Left lung (tissue), 4 donors: ENCODE measurements at regions not wholly inside any gene's neighbourhood (a gene's known extent, or its start where the extent isn't known, plus 50 kb on each side); places are given as distances from the start of the nearest gene placed in this dataset.
"Not testable (repeated sequence)": the region's sequence is repeated elsewhere in the genome, so short reads cannot be mapped to it uniquely, and the experiment has no call there.

Experiments
- ATAC-seq: fragments of 200-7000 bp; cut with Tn5 transposase; one replicate; pipeline ENCODE4 v1.9.1; 2020; ENCODE audit warnings: moderate library complexity
- DNase-seq, 4 donors: peaks; one replicate each; pipeline ENCODE4 v3.0.0-alpha.2; 2013 to 2020
- H3K27ac ChIP-seq, 2 donors: fragments of 200-600 bp; sonication (generic) in 1 of 2; one replicate each; pipeline versions ENCODE4 v1.5.0 to v1.8.0; 2020 to 2021
- H3K27me3 ChIP-seq, 2 donors: fragments of 200-600 bp; sonication (generic) in 1 of 2; one replicate each; pipeline versions ENCODE4 v1.5.0 to v1.8.0; 2020 to 2021
- H3K36me3 ChIP-seq, 2 donors: fragments of 200-600 bp; sonication (generic) in 1 of 2; one replicate each; pipeline versions ENCODE4 v1.5.0 to v1.8.0; 2020 to 2021
- H3K4me1 ChIP-seq, 2 donors: fragments of 200-600 bp; one replicate each; pipeline ENCODE4 v1.8.0; 2021
- H3K4me3 ChIP-seq, 2 donors: fragments of 200-600 bp; sonication (generic) in 1 of 2; one replicate each; pipeline versions ENCODE4 v1.5.0 to v1.8.0; 2020 to 2021; ENCODE audit warnings: mild to moderate bottlenecking in 1 of 2
- H3K9me3 ChIP-seq, 2 donors: fragments of 200-600 bp; sonication (generic) in 1 of 2; one replicate each; pipeline versions ENCODE4 v1.5.0 to v1.8.0; 2020 to 2021
- intact Hi-C, 2 donors: fragments of 100-400 bp; cut with DNase I; formaldehyde crosslinking; loops; one replicate each; pipeline versions ENCODE4 v1.11.2 to v1.14.2; 2022
- TF ChIP-seq, protein P1 (sequence below), 2 donors: fragments of 200-600 bp; sonication (generic) in 1 of 2; IDR thresholded peaks; one replicate each; pipeline versions ENCODE4 v1.5.0 to v1.8.0; 2021; ENCODE audit warnings: antibody characterized with exemption in 2 of 2
- donor health status: DM: no; HTN: yes; CAD: no.
- donor health status: DM: no; HTN: no; CAD: no.

DNA sequence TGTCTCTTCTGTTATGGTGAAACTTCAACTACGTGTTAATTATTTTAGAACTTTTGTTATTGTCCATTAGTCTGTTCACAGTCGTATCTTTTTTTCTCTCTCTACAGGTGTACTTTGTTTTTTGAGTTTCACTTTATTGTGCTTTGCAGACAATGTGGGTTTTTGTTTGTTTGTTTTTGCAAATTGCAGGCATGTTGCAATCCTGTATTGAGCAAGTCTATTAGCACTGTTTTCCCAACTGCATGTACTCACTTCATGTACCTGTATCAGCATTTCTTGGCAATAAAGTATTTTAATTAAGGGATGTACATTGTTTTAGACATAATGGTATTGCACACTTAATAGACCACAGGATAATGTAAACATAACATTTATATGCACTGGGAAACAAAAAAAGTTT lies 99.1 kb upstream of the FAM110C start:
- intact Hi-C loops, result no loop called here
- Histone ChIP-seq H3K36me3 (no peaks in the 10 kb centered on the region), H3K4me3 (no peak overlapping the region), H3K27me3 (peaks cover 3 to 8% of the 10 kb centered on the region in 2 donors), H3K27ac (no peak overlapping the region), H3K4me1 (no peaks in the 10 kb centered on the region), H3K9me3 (no peaks in the 10 kb centered on the region)
- no peak for ATAC-seq
- TF ChIP-seq, protein P1, sequence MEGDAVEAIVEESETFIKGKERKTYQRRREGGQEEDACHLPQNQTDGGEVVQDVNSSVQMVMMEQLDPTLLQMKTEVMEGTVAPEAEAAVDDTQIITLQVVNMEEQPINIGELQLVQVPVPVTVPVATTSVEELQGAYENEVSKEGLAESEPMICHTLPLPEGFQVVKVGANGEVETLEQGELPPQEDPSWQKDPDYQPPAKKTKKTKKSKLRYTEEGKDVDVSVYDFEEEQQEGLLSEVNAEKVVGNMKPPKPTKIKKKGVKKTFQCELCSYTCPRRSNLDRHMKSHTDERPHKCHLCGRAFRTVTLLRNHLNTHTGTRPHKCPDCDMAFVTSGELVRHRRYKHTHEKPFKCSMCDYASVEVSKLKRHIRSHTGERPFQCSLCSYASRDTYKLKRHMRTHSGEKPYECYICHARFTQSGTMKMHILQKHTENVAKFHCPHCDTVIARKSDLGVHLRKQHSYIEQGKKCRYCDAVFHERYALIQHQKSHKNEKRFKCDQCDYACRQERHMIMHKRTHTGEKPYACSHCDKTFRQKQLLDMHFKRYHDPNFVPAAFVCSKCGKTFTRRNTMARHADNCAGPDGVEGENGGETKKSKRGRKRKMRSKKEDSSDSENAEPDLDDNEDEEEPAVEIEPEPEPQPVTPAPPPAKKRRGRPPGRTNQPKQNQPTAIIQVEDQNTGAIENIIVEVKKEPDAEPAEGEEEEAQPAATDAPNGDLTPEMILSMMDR (IDR thresholded peaks at IDR 0.05), result no peak
- DNase-seq, result no peak

DNA sequence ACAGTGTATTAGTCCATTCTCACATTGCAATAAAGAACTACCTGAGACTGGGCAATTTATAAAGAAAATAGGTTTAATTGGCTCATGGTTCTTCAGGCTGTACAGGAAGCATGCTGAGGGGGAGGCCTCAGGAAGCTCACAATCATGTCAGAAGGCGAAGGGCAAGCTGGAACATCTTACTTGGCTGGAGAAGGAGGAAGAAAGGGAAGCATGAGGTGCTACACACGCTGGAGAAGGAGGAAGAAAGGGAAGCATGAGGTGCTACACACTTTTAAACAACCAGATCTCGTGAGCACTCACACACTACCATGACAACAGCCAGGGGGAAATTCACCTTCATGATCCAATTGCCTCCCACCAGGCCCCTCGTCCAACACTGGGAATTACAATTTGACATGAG lies 95.3 kb upstream of the FAM110C start:
- Histone ChIP-seq H3K4me1 (no peaks in the 10 kb centered on the region), H3K36me3 (no peaks in the 10 kb centered on the region), H3K9me3 (no peaks in the 10 kb centered on the region), H3K4me3 (no peak overlapping the region), H3K27ac (no peak overlapping the region), H3K27me3 (no peaks in the 10 kb centered on the region)
- DNase-seq, result no peak
- no peak for ATAC-seq
- TF ChIP-seq, protein P1 (IDR thresholded peaks at IDR 0.05), result no peak
- intact Hi-C loops, result no loop called here

DNA sequence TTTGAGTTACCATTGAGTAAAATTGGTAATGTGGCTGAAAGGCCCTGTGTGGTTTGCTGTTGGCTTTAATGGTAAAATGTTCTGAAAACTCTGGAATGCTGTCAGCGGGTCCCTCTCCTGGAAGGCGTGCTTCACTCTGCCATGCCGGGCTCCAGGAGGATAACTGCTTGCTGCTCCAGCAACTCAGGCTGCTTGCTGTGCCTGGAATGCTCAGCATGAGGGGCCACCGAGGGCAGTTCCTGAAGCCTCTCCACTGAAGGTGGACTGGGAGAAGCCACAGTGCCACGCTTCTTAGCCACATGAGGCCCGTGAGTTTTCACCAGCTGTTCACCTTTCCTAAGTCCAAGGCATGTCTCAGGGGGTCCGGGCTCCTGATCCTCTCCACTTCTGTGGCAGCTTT lies 90.4 kb upstream of the FAM110C start:
- ATAC-seq (no peak), DNase-seq (no peak)
- TF ChIP-seq, protein P1 (IDR thresholded peaks at IDR 0.05), result no peak
- H3K27me3 ChIP-seq, result no peaks in the 10 kb centered on the region
- no peaks in the 10 kb centered on the region for H3K36me3 ChIP-seq
- intact Hi-C loops, result no loop called here
- no peaks in the 10 kb centered on the region for H3K9me3 ChIP-seq
- no peak overlapping the region for H3K27ac ChIP-seq
- H3K4me1 ChIP-seq, result no peaks in the 10 kb centered on the region
- no peak overlapping the region for H3K4me3 ChIP-seq

DNA sequence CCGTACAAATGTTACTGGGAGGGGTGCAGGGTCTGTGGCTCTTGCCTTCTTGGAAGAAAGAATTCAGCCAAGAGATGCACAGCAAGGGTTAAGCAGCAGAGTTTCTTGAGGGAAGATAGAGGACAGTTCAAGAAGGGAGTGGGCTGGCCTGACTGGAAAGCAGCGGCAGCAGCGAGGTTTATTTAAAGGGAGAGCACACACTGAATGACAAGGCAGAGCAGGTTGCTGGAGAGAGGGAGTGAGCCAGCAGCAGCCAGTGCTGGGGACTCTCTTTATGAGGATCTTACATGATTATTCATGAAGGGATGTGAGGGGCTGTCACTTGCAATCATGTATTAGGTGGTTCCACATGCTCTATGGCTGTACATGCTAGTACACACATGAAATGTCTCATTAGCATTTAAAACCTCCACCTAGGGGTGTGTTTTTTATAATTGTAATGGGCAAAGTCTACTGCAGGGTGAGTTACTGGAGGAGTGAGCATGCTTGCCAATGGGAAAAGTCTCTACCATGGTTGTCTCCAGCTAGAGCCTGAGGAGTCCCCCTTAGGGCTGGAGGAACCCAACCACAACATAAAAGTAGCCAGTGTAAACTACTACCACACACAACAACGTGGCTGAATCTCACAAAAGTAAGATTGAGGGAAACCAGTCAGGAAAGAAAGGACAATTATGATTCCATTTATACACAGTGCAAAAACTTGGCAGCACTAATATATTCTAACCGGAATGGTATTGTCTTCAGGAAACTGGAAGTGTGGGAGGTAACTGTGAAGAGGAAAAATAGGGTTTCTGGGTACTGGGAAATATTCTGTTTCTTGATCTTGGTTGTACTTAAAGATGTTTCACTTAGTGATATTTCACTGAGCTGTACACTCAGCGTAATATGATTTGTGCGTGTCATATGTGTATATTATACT lies 87.6 kb upstream of the FAM110C start:
- no peak for DNase-seq
- peak; percentile 49 for ATAC-seq
- Histone ChIP-seq H3K36me3 (no peaks in the 10 kb centered on the region), H3K27me3 (peaks cover 0 to 5% of the 10 kb centered on the region in 2 donors), H3K27ac (no peak overlapping the region), H3K9me3 (no peaks in the 10 kb centered on the region), H3K4me3 (no peak overlapping the region), H3K4me1 (no peaks in the 10 kb centered on the region)
- intact Hi-C loops, result no loop called here
- TF ChIP-seq, protein P1 (IDR thresholded peaks at IDR 0.05), result no peak

DNA sequence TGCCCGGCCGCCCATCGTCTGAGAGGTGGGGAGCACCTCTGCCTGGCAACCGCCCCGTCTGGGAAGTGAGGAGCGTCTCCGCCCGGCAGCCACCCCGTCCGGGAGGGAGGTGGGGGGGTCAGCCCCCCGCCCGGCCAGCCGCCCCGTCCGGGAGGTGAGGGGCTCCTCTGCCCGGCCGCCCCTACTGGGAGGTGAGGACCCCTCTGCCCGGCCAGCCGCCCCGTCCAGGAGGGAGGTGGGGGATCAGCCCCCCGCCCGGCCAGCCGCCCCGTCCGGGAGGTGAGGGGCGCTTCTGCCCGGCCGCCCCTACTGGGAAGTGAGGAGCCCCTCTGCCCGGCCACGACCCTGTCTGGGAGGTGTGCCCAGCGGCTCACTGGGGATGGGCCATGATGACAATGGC lies 80.5 kb upstream of the FAM110C start:
- H3K36me3 ChIP-seq, DNase-seq, H3K27ac ChIP-seq, intact Hi-C loops, H3K9me3 ChIP-seq, H3K4me1 ChIP-seq, ATAC-seq, H3K4me3 ChIP-seq, H3K27me3 ChIP-seq: not testable (repeated sequence)
